SU-DHL-6 (cell line): ENCODE measurements at regions not wholly inside any gene's neighbourhood (a gene's known extent, or its start where the extent isn't known, plus 50 kb on each side); places are given as distances from the start of the nearest gene placed in this dataset.
A peak's percentile ranks its signal among the peaks of the same experiment; 100 is the strongest.

ENCODE experiments used
- H2AFZ ChIP-seq: fragments of 200-600 bp; sonication (generic); 2 replicates; pipeline ENCODE4 v1.6.1; 2014; ENCODE audit warnings: low read depth, mild to moderate bottlenecking, moderate library complexity, mixed read lengths, antibody characterized with exemption, low read length; ENCODE audit not compliant: severe bottlenecking
- H3F3A ChIP-seq: fragments of 200-600 bp; shearing (Covaris generic); 2 replicates; pipeline ENCODE4 v1.6.0; 2016; ENCODE audit warnings: antibody characterized with exemption, mild to moderate bottlenecking; ENCODE audit not compliant: insufficient read depth
- H3K27ac ChIP-seq: fragments of 200-600 bp; sonication (generic); 2 replicates; pipeline ENCODE4 v1.5.1; 2016; ENCODE audit warnings: low read depth, mild to moderate bottlenecking, low read length, moderate library complexity, mixed read lengths
- H3K27me3 ChIP-seq: fragments of 200-600 bp; sonication (generic), shearing (Covaris generic); 2 replicates; pipeline ENCODE4 v1.6.0; 2014; ENCODE audit warnings: mild to moderate bottlenecking, low read length
- H3K36me3 ChIP-seq: fragments of 200-600 bp; sonication (generic); 2 replicates; pipeline ENCODE4 v1.6.1; 2014; ENCODE audit warnings: mild to moderate bottlenecking, low read length, mixed read lengths
- H3K4me2 ChIP-seq: fragments of 300-600, 200-600 bp; shearing (Covaris generic), sonication (generic); 2 replicates; pipeline ENCODE4 v1.6.0; 2014; ENCODE audit warnings: low read length, low read depth, mild to moderate bottlenecking; ENCODE audit not compliant: poor library complexity, severe bottlenecking
- H3K4me3 ChIP-seq: fragments of 200-600 bp; sonication (generic); 2 replicates; pipeline ENCODE4 v1.5.1; 2014; ENCODE audit warnings: antibody characterized with exemption, low read length, mild to moderate bottlenecking, mixed read lengths; ENCODE audit not compliant: insufficient read depth, poor library complexity, severe bottlenecking
- H3K79me2 ChIP-seq: fragments of 200-600 bp; sonication (generic); 2 replicates; pipeline ENCODE4 v1.6.1; 2014; ENCODE audit warnings: mild to moderate bottlenecking, low read length, moderate library complexity; ENCODE audit not compliant: insufficient read depth
- H3K9ac ChIP-seq: fragments of 200-600 bp; sonication (generic); 2 replicates; pipeline ENCODE4 v1.7.0; 2014; ENCODE audit warnings: mild to moderate bottlenecking, low read length
- H3K9me2 ChIP-seq: fragments of 200-600 bp; sonication (generic); replicated peaks from 2 replicates; pipeline ENCODE4 v1.6.1; 2014; ENCODE audit warnings: low read length; ENCODE audit not compliant: insufficient read depth
- H3K9me3 ChIP-seq: fragments of 200-600 bp; sonication (generic); 2 replicates; pipeline ENCODE4 v1.6.1; 2014; ENCODE audit warnings: low read length, mixed read lengths; ENCODE audit not compliant: insufficient read depth
- H4K20me1 ChIP-seq: fragments of 200-600 bp; sonication (generic); 2 replicates; pipeline ENCODE4 v1.6.1; 2014; ENCODE audit warnings: low read depth, mild to moderate bottlenecking, antibody characterized with exemption, low read length, moderate library complexity, mixed read lengths
- CTCF ChIP-seq: fragments of 200-600 bp; sonication (generic); IDR thresholded peaks from one replicate; pipeline ENCODE4 v1.5.1; 2017; ENCODE audit warnings: antibody characterized with exemption, mild to moderate bottlenecking, low read length, moderate library complexity; ENCODE audit not compliant: insufficient read depth, poor library complexity, severe bottlenecking
- EZH2phosphoT487 ChIP-seq: fragments of 200-600 bp; sonication (generic), shearing (Covaris generic); conservative IDR thresholded peaks from 2 replicates; pipeline ENCODE4 v1.6.1; 2018; ENCODE audit warnings: mild to moderate bottlenecking, antibody characterized with exemption, low read length, moderate library complexity, mixed read lengths

DNA sequence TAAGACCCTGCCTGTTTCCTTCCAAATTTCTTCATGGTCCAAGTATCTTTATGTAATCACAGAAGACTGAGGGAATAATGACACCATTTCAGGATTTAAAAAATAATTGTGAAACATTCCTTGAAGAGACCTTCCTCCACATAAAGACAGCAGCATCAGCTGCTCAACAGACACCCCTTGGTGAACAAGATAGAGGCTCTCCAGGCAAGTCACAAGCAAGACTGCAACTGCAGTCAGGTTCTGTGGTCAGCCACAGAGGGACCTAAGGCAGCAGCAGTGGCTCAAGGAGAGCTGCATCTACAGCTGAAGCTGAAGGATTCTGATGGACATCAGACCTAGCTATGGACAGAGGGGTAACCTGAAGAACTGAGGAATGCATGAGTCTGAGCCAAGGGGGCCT, 97.2 kb upstream of the C3orf80 start:
- H3K27ac ChIP-seq = no peak overlapping the region
- no peaks in the 10 kb centered on the region for H3K9me2 ChIP-seq
- H2AFZ ChIP-seq = no peak overlapping the region
- H3K36me3 ChIP-seq = no peaks in the 10 kb centered on the region
- H3F3A ChIP-seq = no peaks in the 10 kb centered on the region
- no peaks in the 10 kb centered on the region for H3K79me2 ChIP-seq
- no peaks in the 10 kb centered on the region for H3K9me3 ChIP-seq
- no peak for TF ChIP-seq EZH2phosphoT487
- TF ChIP-seq CTCF = no peak
- no peak overlapping the region for H3K4me3 ChIP-seq
- H3K9ac ChIP-seq = no peak overlapping the region
- H3K4me2 ChIP-seq = no peak overlapping the region
- H3K27me3 ChIP-seq = no peaks in the 10 kb centered on the region
- H4K20me1 ChIP-seq = no peaks in the 10 kb centered on the region

DNA sequence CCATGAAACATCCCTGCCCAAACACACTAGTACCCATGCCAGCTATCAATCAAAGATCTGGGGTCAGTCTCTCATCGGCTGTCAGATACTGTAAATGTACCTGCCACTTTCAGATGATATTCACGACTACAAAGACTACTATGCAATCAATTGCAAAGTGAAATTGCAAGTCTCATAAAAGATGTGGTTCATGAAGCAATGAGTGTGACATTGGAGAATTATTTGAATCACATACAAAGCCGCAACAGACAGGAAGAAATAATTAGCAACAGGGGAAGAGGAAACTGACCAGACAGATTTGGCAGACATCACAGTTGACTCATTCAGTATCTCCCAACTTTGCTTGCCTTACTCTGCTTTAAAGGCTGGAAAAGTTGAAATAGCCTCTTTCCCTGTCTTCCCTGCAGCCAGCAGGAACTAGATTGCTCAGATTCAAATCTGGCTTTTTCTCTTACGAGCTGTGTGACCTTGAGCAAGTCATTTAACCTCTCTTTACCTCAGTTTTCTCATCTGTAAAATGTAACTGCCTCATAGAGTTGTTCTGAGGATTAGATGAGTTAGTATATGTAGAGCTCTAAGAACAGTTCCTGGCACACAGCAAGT, 95.7 kb upstream of the C3orf80 start:
- Histone ChIP-seq H3K79me2 (no peaks in the 10 kb centered on the region), H3K9ac (no peak overlapping the region), H3K27me3 (no peaks in the 10 kb centered on the region), H3K9me2 (no peaks in the 10 kb centered on the region), H2AFZ (no peak overlapping the region), H3K4me2 (peak overlapping the region; percentile 30), H3K36me3 (no peaks in the 10 kb centered on the region), H4K20me1 (no peaks in the 10 kb centered on the region), H3K9me3 (no peaks in the 10 kb centered on the region), H3F3A (no peaks in the 10 kb centered on the region), H3K4me3 (no peak overlapping the region), H3K27ac (no peak overlapping the region)
- TF ChIP-seq CTCF (no peak), EZH2phosphoT487 (no peak)

GRCh38 chr3:160130071-160130470, 95.2 kb upstream of the C3orf80 start:
- H3K4me3 ChIP-seq = no peak overlapping the region
- no peaks in the 10 kb centered on the region for H3F3A ChIP-seq
- no peaks in the 10 kb centered on the region for H3K9me2 ChIP-seq
- no peaks in the 10 kb centered on the region for H3K9me3 ChIP-seq
- H3K27me3 ChIP-seq = no peaks in the 10 kb centered on the region
- no peak for TF ChIP-seq EZH2phosphoT487
- no peak for TF ChIP-seq CTCF
- H3K4me2 ChIP-seq = peak overlapping the region; percentile 30
- no peak overlapping the region for H3K27ac ChIP-seq
- no peaks in the 10 kb centered on the region for H4K20me1 ChIP-seq
- no peaks in the 10 kb centered on the region for H3K79me2 ChIP-seq
- H3K9ac ChIP-seq = no peak overlapping the region
- no peak overlapping the region for H2AFZ ChIP-seq
- no peaks in the 10 kb centered on the region for H3K36me3 ChIP-seq

DNA sequence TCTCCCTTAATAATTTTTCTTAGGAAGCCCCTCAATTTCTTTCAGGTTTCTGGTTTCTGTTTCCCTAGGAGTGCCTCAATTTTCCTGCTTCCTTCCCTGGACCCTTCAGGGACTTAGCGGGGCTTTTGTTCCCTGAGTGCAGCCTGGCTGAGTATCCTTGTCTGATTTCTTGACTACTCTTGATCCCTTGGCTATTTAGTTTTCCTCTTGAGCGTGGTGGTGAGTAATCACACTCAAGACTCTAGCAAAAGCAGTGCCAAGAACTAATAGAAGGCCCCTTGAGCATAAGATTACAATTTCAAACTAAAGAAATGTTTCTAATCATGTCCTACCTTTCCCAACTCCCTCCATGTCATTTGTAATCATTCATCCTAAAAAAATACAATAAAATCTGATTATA, 94.3 kb upstream of the C3orf80 start:
- Histone ChIP-seq H3F3A (no peaks in the 10 kb centered on the region), H4K20me1 (no peaks in the 10 kb centered on the region), H3K9ac (no peak overlapping the region), H3K27ac (no peak overlapping the region), H3K9me3 (no peaks in the 10 kb centered on the region), H3K79me2 (no peaks in the 10 kb centered on the region), H3K4me2 (no peak overlapping the region), H3K9me2 (no peaks in the 10 kb centered on the region), H3K36me3 (no peaks in the 10 kb centered on the region), H3K4me3 (no peak overlapping the region), H3K27me3 (no peaks in the 10 kb centered on the region), H2AFZ (no peak overlapping the region)
- TF ChIP-seq EZH2phosphoT487 = no peak
- TF ChIP-seq CTCF = no peak
